ENCODE measurements at regions not wholly inside any gene's neighbourhood (a gene's known extent, or its start where the extent isn't known, plus 50 kb on each side); places are given as distances from the start of the nearest gene placed in this dataset.
A peak's percentile ranks its signal among the peaks of the same experiment; 100 is the strongest.

DNA sequence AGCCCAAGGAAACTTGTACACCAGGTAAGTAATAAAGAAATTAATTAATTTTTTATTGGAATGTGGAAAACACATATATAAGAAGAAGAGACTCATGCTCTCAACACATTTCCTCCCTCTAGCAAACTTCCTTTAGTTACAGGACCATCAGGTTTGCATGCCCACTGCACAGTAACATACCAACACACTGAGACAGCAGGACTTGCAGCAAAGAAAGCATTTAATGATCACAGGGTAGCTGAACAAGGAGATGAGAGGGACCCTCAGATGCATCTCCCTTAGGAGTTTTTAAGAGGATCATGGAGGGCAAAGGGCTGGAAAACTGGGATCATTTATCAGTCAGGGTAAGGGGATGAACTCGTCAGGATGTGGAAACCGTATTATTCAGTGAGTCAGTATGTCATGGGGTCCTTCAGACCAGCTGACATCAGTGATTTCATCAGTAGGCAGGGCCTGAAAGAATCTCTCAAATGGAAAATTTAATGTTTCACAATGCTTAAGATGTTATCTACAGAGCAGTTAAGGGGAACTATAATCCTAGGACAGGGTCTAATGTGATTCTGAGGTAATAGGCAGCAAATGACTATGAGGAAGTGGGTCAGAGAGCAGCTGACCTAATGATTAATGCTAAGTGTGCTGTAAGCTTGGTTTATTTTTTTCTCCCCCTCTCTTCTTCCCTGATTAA lies 193.8 kb upstream of the RND3 start (continued):
- TF ChIP-seq CSRNP3 (CRISPR knock-in tag; IDR thresholded peaks at IDR 0.05) (no peak), ZNF565 (CRISPR knock-in tag; conservative IDR thresholded peaks at IDR 0.05; ENCODE audit: low read depth) (no peak), TOX (CRISPR knock-in tag; IDR thresholded peaks at IDR 0.05; ENCODE audit: borderline replicate concordance) (no peak), BACH2 (CRISPR knock-in tag; IDR thresholded peaks at IDR 0.05; ENCODE audit: borderline replicate concordance) (no peak), ZNF70 (CRISPR knock-in tag; IDR thresholded peaks at IDR 0.05) (peak; percentile 45; the same call in 1 of the 2 replicates), ZC3H10 (CRISPR knock-in tag; IDR thresholded peaks at IDR 0.05) (no peak), ISL1 (CRISPR knock-in tag; IDR thresholded peaks at IDR 0.05) (peak; percentile 89), OSR1 (CRISPR knock-in tag; IDR thresholded peaks at IDR 0.05) (no peak), SNAI2 (CRISPR knock-in tag; IDR thresholded peaks at IDR 0.05) (0 out of 2 replicates have a peak, but pooled peaks have one; percentile 11), PPARA (CRISPR knock-in tag; IDR thresholded peaks at IDR 0.05; ENCODE audit: borderline replicate concordance) (no peak), ZNF8 (CRISPR knock-in tag; IDR thresholded peaks at IDR 0.05) (no peak), RARB (CRISPR knock-in tag; IDR thresholded peaks at IDR 0.05) (no peak), ZFP30 (CRISPR knock-in tag; IDR thresholded peaks at IDR 0.05) (no peak)
- TF ChIP-seq, protein P1, sequence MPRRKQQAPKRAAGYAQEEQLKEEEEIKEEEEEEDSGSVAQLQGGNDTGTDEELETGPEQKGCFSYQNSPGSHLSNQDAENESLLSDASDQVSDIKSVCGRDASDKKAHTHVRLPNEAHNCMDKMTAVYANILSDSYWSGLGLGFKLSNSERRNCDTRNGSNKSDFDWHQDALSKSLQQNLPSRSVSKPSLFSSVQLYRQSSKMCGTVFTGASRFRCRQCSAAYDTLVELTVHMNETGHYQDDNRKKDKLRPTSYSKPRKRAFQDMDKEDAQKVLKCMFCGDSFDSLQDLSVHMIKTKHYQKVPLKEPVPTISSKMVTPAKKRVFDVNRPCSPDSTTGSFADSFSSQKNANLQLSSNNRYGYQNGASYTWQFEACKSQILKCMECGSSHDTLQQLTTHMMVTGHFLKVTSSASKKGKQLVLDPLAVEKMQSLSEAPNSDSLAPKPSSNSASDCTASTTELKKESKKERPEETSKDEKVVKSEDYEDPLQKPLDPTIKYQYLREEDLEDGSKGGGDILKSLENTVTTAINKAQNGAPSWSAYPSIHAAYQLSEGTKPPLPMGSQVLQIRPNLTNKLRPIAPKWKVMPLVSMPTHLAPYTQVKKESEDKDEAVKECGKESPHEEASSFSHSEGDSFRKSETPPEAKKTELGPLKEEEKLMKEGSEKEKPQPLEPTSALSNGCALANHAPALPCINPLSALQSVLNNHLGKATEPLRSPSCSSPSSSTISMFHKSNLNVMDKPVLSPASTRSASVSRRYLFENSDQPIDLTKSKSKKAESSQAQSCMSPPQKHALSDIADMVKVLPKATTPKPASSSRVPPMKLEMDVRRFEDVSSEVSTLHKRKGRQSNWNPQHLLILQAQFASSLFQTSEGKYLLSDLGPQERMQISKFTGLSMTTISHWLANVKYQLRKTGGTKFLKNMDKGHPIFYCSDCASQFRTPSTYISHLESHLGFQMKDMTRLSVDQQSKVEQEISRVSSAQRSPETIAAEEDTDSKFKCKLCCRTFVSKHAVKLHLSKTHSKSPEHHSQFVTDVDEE (CRISPR knock-in tag; IDR thresholded peaks at IDR 0.05), result 0 out of 2 replicates have a peak, but pooled peaks have one; percentile 23

DNA sequence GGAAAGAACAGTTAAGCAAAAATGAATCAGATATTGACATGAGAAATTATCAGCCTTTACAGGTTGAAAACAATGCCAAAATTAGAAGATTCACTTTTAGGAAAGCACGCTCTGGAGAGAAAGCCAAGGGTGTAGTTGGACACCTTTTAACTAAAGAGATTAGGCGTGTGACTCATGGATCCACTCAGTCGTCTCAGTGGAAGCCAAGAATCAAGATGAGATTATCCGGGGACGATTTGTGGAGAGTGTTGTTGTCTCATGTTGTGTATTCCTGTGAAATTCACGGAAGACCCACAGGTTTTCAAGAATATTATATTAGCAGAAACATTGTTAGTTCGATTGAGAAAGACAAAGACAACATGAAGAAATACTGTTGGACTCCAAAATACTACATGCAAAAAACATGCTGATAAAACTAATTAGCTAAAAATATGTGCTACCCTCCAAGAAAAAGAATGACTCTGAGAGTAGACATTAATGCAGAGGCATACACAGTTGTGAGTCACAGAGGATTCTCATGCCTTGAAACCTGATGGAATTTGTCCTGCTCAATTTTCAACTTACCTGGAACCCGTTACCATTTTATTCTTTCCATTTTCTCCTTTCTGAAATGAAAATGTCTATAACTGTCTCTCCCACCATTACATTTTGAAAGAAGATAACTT lies 192.1 kb upstream of the RND3 start:
- peak; percentile 32; the same call in 2 of the 3 replicates for ATAC-seq
- TF ChIP-seq ZFP30 (CRISPR knock-in tag; IDR thresholded peaks at IDR 0.05) (no peak), CSRNP3 (CRISPR knock-in tag; IDR thresholded peaks at IDR 0.05) (no peak), ISL1 (CRISPR knock-in tag; IDR thresholded peaks at IDR 0.05) (peak; percentile 17; the same call in 1 of the 2 replicates)
- TF ChIP-seq, protein P2, sequence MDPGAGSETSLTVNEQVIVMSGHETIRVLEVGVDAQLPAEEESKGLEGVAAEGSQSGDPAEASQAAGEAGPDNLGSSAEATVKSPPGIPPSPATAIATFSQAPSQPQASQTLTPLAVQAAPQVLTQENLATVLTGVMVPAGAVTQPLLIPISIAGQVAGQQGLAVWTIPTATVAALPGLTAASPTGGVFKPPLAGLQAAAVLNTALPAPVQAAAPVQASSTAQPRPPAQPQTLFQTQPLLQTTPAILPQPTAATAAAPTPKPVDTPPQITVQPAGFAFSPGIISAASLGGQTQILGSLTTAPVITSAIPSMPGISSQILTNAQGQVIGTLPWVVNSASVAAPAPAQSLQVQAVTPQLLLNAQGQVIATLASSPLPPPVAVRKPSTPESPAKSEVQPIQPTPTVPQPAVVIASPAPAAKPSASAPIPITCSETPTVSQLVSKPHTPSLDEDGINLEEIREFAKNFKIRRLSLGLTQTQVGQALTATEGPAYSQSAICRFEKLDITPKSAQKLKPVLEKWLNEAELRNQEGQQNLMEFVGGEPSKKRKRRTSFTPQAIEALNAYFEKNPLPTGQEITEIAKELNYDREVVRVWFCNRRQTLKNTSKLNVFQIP (CRISPR knock-in tag; IDR thresholded peaks at IDR 0.05; ENCODE audit: borderline replicate concordance, low read depth), result no peak

DNA sequence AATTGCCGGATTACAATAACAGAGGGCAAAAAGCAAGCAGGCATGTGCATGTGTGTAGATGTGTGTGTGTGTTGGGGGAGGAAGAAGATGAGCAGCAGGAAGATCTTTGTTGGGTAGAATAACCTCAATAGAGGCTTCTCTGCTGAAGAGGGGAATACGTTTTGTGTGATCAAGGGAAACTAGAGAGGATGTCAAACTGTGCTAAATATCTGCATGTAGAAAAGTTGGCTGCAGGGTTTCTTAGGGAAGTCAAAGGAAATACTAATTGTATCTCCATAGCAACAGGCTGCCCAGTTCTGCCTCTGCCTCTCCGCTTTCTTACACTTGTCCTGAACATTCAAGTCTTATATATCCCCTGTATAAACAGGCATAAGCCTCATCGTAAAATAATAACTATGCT lies 190.1 kb upstream of the RND3 start:
- ATAC-seq, result no peak
- TF ChIP-seq CSDC2 (CRISPR knock-in tag; IDR thresholded peaks at IDR 0.05), result no peak
- no peak for TF ChIP-seq ZNF70 (CRISPR knock-in tag; IDR thresholded peaks at IDR 0.05)
- TF ChIP-seq ZFP3 (CRISPR knock-in tag; IDR thresholded peaks at IDR 0.05), result no peak
- TF ChIP-seq CSRNP3 (CRISPR knock-in tag; IDR thresholded peaks at IDR 0.05), result no peak
- TF ChIP-seq TOX (CRISPR knock-in tag; IDR thresholded peaks at IDR 0.05; ENCODE audit: borderline replicate concordance), result no peak
- no peak for TF ChIP-seq PATZ1 (CRISPR knock-in tag; IDR thresholded peaks at IDR 0.05; ENCODE audit: borderline replicate concordance)
- TF ChIP-seq SNAI2 (CRISPR knock-in tag; IDR thresholded peaks at IDR 0.05), result no peak
